K562 (cell line): ENCODE measurements at regions not wholly inside any gene's neighbourhood (a gene's known extent, or its start where the extent isn't known, plus 50 kb on each side); places are given as distances from the start of the nearest gene placed in this dataset.

Source experiments
- ATAC-seq: fragments of 200-7000 bp; cut with Tn5 transposase; 3 replicates; pipeline ENCODE4 v1.9.1; 2020; ENCODE audit warnings: moderate library complexity
- BruUV-seq: library from RNA; stranded (reverse); fragments of 400-500 nt; replicated peaks from 2 replicates; lab custom pipeline; 2021; lab: Mats Ljungman, UMichigan
- CTCF ChIA-PET: fragments of 300-600 bp; formaldehyde crosslinking; extraction: SDS; loops from one replicate; lab custom pipeline; 2021; ENCODE audit warnings: low intra/inter-chr PET ratio; lab: Yijun Ruan, JAX
- POLR2A ChIA-PET: fragments of 300-600, 350-650 bp; sonication (Branson Sonifier 250); formaldehyde crosslinking; extraction: SDS; loops from one replicate; lab custom pipeline; 2021; ENCODE audit warnings: antibody characterized with exemption, inconsistent platforms; lab: Yijun Ruan, JAX
- DNase-seq, 4 experiments: peaks; one replicate each; pipeline versions ENCODE4 v3.0.0 to v3.0.0-alpha.2; 2011 to 2018; ENCODE audit warnings: low spot score in 3 of 4, mixed read lengths in 3 of 4; ENCODE audit errors: extremely low read depth in 1 of 4
- FAIRE-seq: peaks from 2 replicates; lab custom pipeline; 2011; peaks lifted over from hg19 to GRCh38; lab: Jason Lieb, UNC
- H2AFZ ChIP-seq: 2 replicates; pipeline ENCODE4 v1.6.0; 2011; ENCODE audit warnings: low read depth, low read length, control low read depth, inconsistent platforms
- H3K27ac ChIP-seq: fragments of 200-600 bp; 3 replicates; pipeline ENCODE4 v1.8.0; 2011; ENCODE audit warnings: low read depth, mild to moderate bottlenecking, control low read depth, inconsistent platforms, low read length, moderate library complexity, mixed read lengths; ENCODE audit errors: extremely low read depth
- H3K27me3 ChIP-seq, 2 experiments: fragments of 300-600 bp in 1 of 2; 2 replicates in 1 of 2; 3 replicates in 1 of 2; pipeline versions ENCODE4 v1.6.0 to v1.8.0; 2011; ENCODE audit warnings: inconsistent platforms in 2 of 2, low read length in 2 of 2, mild to moderate bottlenecking in 1 of 2, mixed read lengths in 1 of 2, moderate library complexity in 1 of 2; ENCODE audit not compliant: control insufficient read depth in 2 of 2, insufficient read depth in 2 of 2
- H3K36me3 ChIP-seq: fragments of 300-600 bp; 3 replicates; pipeline ENCODE4 v1.8.0; 2011; ENCODE audit warnings: mild to moderate bottlenecking, low read length, inconsistent platforms; ENCODE audit not compliant: control insufficient read depth, insufficient read depth
- H3K4me1 ChIP-seq, 2 experiments: fragments of 200-600 bp in 1 of 2; replicated peaks in 1 of 2; 2 replicates in 1 of 2; 3 replicates in 1 of 2; pipeline versions ENCODE4 v1.5.1 to v1.8.0; 2011; ENCODE audit warnings: inconsistent platforms in 2 of 2, low read length in 2 of 2, mild to moderate bottlenecking in 1 of 2, mixed read lengths in 1 of 2, moderate library complexity in 1 of 2; ENCODE audit not compliant: control insufficient read depth in 2 of 2, insufficient read depth in 2 of 2
- H3K4me2 ChIP-seq: 2 replicates; pipeline ENCODE4 v1.6.1; 2011; ENCODE audit warnings: low read length, control low read depth, inconsistent platforms, mixed read lengths; ENCODE audit not compliant: insufficient read depth
- H3K4me3 ChIP-seq: fragments of 200-600 bp; sonication (generic), shearing (Covaris generic); 2 replicates; pipeline ENCODE4 v1.5.1; 2016; ENCODE audit warnings: control low read depth, inconsistent platforms
- H3K79me2 ChIP-seq: fragments of 200-600 bp; 3 replicates; pipeline ENCODE4 v1.8.0; 2011; ENCODE audit warnings: low read length, inconsistent platforms; ENCODE audit not compliant: control insufficient read depth, insufficient read depth
- H3K9ac ChIP-seq, 2 experiments: 2 replicates each; pipeline versions ENCODE4 v1.6.0 to v1.6.1; 2011; ENCODE audit warnings: low read depth in 2 of 2, low read length in 2 of 2, control low read depth in 1 of 2, inconsistent platforms in 1 of 2, mild to moderate bottlenecking in 1 of 2, mixed read lengths in 1 of 2; ENCODE audit not compliant: insufficient read depth in 1 of 2
- H3K9me1 ChIP-seq: one replicate; pipeline ENCODE4 v1.6.0; 2011; ENCODE audit warnings: inconsistent platforms, mild to moderate bottlenecking, low read length, moderate library complexity; ENCODE audit not compliant: control insufficient read depth, insufficient read depth
- H3K9me3 ChIP-seq: replicated peaks from 2 replicates; pipeline ENCODE4 v1.5.1; 2011; ENCODE audit warnings: low read depth, low read length, inconsistent platforms; ENCODE audit not compliant: control insufficient read depth, insufficient read depth
- H4K20me1 ChIP-seq: replicated peaks from 2 replicates; pipeline ENCODE4 v1.6.1; 2011; ENCODE audit warnings: low read length, inconsistent platforms, mixed read lengths; ENCODE audit not compliant: control insufficient read depth, insufficient read depth
- KAT2B ChIP-seq: IDR thresholded peaks from one replicate; pipeline ENCODE4 v1.6.1; 2012; ENCODE audit warnings: low read depth, mild to moderate bottlenecking, control low read depth, inconsistent platforms, low read length, moderate library complexity
- LARP7 ChIP-seq: fragments of 450-650 bp; IDR thresholded peaks from 2 replicates; pipeline ENCODE4 v1.6.1; 2016
- MYC ChIP-seq, 2 experiments: fragments of 250-450 bp in 1 of 2; sonication (Bioruptor Pico) in 1 of 2; IDR thresholded peaks; 2 replicates each; pipeline versions ENCODE4 v1.5.1 to v1.6.1; 2012 to 2021; ENCODE audit warnings: low read depth in 2 of 2, borderline replicate concordance in 1 of 2, improper control_type of control experiment in 1 of 2, low read length in 1 of 2, mild to moderate bottlenecking in 1 of 2, moderate library complexity in 1 of 2
- NFE2 ChIP-seq: IDR thresholded peaks from 2 replicates; pipeline ENCODE4 v1.6.1; 2014; ENCODE audit warnings: antibody characterized with exemption, low read depth
- SNIP1 ChIP-seq: fragments of 450-650 bp; IDR thresholded peaks from 2 replicates; pipeline ENCODE4 v1.7.1; 2017; ENCODE audit warnings: low read depth, mild to moderate bottlenecking
- XRCC5 ChIP-seq: fragments of 200-400 bp; formaldehyde crosslinking; IDR thresholded peaks from 2 replicates; pipeline ENCODE4 v1.6.1; 2017; ENCODE audit warnings: low read depth, mild to moderate bottlenecking, low read length
- ZNF197 ChIP-seq: fragments of 200-800 bp; sonication (Bioruptor generic); IDR thresholded peaks from 2 replicates; pipeline ENCODE4 v1.6.1; 2016; ENCODE audit warnings: low read depth, missing genetic modification characterization, missing compliant biosample characterization
- ZNF384 ChIP-seq: IDR thresholded peaks from 2 replicates; pipeline ENCODE4 v1.6.1; 2012; ENCODE audit warnings: low read depth, low read length, improper control_type of control experiment
- ZNF589 ChIP-seq: fragments of 200-800 bp; sonication (Bioruptor generic); IDR thresholded peaks from 2 replicates; pipeline ENCODE4 v1.6.1; 2016; ENCODE audit warnings: low read depth, missing genetic modification characterization, missing compliant biosample characterization
- WGBS: fragments of 100-300 bp; shearing (Covaris generic); methylation state at CpG from one replicate; pipeline ENCODE4 v1.1.6; 2016; ENCODE audit warnings: low coverage, mixed read lengths; ENCODE audit not compliant: insufficient coverage; ENCODE audit errors: missing lambda C conversion rate; 5-methylcytosine and 5-hydroxymethylcytosine counted together
- in situ Hi-C: fragments of 300-500 bp; cut with MboI; formaldehyde crosslinking; loops from 4 replicates; pipeline ENCODE4 v1.15.0; 2018; ENCODE audit warnings: inconsistent platforms, mixed read lengths
- intact Hi-C: fragments of 100-400 bp; cut with micrococcal nuclease; formaldehyde crosslinking; loops from 2 replicates; pipeline ENCODE4 v1.14.2; 2022
- TF ChIP-seq, protein P1 (sequence below): sonication (generic); formaldehyde crosslinking; IDR thresholded peaks from 2 replicates; pipeline ENCODE4 v1.8.1; 2023; ENCODE audit warnings: missing genetic modification reagents, mild to moderate bottlenecking, borderline replicate concordance

DNA sequence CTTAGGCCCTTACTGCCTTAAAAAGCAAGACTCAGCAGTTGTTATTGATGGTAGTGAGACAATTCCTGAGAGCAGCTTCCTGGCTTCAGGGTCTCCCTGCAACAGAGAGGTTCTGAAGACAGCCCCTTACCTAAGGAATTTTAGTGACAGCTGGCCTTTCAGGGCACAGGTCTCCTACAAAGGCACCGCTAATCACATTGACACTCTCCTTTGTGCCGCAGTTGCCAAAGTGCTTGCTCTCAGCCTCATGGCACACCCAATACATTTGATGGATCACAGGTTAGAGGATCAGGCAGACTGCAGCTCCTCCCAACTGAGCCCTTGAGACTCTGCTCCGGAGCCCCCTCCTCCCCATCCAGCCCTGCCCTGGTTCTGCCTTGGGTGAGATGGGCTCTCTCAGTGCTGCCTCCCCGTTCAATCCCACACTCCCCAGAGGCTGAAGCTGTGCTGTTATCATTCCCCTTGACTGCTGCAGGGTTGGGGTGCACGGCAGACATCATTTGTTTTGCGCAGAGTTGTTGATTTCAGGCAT lies 198.2 kb downstream of the EMX2 start:
- no TSS peak for BruUV-seq
- Histone ChIP-seq H3K4me3 (no peak overlapping the region), H4K20me1 (no peaks in the 10 kb centered on the region), H3K36me3 (no peaks in the 10 kb centered on the region), H3K27me3 (peaks cover 0 to 2% of the 10 kb centered on the region in 2 experiments; a peak in 2 of 5 replicates), H2AFZ (no peak overlapping the region), H3K4me1 (no peaks in the 10 kb centered on the region), H3K27ac (no peak overlapping the region), H3K79me2 (no peaks in the 10 kb centered on the region), H3K9me1 (no peaks in the 10 kb centered on the region), H3K9me3 (no peaks in the 10 kb centered on the region), H3K9ac (no peak overlapping the region), H3K4me2 (no peak overlapping the region)
- no peak for DNase-seq
- TF ChIP-seq LARP7 (no peak), ZNF197 (CRISPR knock-in tag) (no peak), ZNF589 (no peak), XRCC5 (no peak)
- ATAC-seq, result no peak
- intact Hi-C loops (no loop called here), in situ Hi-C loops (no loop called here)
- WGBS, result 8% methylated on average over 4 of the region's 6 CpGs
- CTCF ChIA-PET, result no interaction called here
- POLR2A ChIA-PET, result no interaction called here
- FAIRE-seq, result no peak

DNA sequence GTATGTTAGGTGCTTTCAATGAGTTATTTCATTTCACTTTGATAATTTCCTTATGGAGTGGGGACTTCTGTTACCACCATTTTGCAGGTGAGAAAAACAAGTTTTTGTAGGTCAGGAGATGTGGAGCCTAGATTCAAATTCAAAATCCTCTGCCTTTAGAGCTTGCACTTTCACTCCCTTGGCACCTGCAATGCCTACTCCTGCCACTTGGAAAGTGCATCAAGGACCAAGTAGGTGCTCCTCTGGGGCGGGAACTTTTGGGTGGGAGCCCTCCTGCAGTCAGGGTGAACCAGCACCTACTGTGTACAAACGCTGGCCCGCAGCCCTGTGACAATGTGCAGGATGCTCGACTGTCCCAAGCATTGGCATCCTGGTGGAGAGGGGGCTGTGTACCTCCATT lies 199.0 kb downstream of the EMX2 start:
- Histone ChIP-seq H3K36me3 (no peaks in the 10 kb centered on the region), H3K4me3 (no peak overlapping the region), H3K27me3 (no peaks in the 10 kb centered on the region; a peak in 2 of 5 replicates), H3K79me2 (no peaks in the 10 kb centered on the region), H2AFZ (no peak overlapping the region), H3K4me2 (no peak overlapping the region), H3K9me1 (no peaks in the 10 kb centered on the region), H3K4me1 (no peaks in the 10 kb centered on the region), H3K9ac (no peak overlapping the region), H4K20me1 (no peaks in the 10 kb centered on the region), H3K27ac (no peak overlapping the region), H3K9me3 (no peaks in the 10 kb centered on the region)
- BruUV-seq, result no TSS peak
- FAIRE-seq (no peak), ATAC-seq (no peak), DNase-seq (peak in 1 of 4 experiments; percentile 5)
- in situ Hi-C loops (no loop called here), intact Hi-C loops (no loop called here)
- WGBS, result 0% methylated on average over 1 of the region's 4 CpGs
- ChIA-PET CTCF (no interaction called here), POLR2A (no interaction called here)
- TF ChIP-seq SNIP1, result no peak
- TF ChIP-seq NFE2, result no peak
- TF ChIP-seq, protein P1, sequence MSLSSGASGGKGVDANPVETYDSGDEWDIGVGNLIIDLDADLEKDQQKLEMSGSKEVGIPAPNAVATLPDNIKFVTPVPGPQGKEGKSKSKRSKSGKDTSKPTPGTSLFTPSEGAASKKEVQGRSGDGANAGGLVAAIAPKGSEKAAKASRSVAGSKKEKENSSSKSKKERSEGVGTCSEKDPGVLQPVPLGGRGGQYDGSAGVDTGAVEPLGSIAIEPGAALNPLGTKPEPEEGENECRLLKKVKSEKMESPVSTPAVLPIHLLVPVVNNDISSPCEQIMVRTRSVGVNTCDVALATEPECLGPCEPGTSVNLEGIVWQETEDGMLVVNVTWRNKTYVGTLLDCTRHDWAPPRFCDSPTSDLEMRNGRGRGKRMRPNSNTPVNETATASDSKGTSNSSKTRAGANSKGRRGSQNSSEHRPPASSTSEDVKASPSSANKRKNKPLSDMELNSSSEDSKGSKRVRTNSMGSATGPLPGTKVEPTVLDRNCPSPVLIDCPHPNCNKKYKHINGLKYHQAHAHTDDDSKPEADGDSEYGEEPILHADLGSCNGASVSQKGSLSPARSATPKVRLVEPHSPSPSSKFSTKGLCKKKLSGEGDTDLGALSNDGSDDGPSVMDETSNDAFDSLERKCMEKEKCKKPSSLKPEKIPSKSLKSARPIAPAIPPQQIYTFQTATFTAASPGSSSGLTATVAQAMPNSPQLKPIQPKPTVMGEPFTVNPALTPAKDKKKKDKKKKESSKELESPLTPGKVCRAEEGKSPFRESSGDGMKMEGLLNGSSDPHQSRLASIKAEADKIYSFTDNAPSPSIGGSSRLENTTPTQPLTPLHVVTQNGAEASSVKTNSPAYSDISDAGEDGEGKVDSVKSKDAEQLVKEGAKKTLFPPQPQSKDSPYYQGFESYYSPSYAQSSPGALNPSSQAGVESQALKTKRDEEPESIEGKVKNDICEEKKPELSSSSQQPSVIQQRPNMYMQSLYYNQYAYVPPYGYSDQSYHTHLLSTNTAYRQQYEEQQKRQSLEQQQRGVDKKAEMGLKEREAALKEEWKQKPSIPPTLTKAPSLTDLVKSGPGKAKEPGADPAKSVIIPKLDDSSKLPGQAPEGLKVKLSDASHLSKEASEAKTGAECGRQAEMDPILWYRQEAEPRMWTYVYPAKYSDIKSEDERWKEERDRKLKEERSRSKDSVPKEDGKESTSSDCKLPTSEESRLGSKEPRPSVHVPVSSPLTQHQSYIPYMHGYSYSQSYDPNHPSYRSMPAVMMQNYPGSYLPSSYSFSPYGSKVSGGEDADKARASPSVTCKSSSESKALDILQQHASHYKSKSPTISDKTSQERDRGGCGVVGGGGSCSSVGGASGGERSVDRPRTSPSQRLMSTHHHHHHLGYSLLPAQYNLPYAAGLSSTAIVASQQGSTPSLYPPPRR (CRISPR knock-in tag), result no peak
- TF ChIP-seq MYC (IDR thresholded peaks at IDR 0.05; ENCODE audit: low read depth, low read length), result no peak
- TF ChIP-seq MYC (CRISPR knock-in tag; IDR thresholded peaks at IDR 0.05; ENCODE audit: borderline replicate concordance, low read depth), result no peak
- TF ChIP-seq KAT2B, result no peak
- no peak for TF ChIP-seq ZNF384
